ENCODE measurements at regions not wholly inside any gene's neighbourhood (a gene's known extent, or its start where the extent isn't known, plus 50 kb on each side); places are given as distances from the start of the nearest gene placed in this dataset.

DNA sequence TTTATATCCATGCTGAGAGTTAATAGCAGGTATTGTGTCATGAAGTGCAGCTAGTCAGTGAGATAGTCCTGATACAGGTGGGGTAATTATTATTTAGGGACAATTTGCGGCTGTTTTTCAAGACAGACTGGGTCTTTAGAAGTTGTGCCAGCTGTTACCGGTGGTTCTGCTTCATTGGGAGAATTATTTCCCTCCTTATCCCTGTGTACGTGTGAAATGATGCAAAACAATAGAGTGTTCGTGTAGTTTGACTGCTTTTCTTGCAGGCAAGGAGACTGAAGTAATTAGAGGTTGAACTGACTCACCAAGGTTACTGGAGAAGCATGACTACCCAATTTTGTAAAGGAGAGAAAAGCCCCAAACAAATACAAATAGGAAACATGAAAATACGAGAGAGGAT is 101.7 kb downstream of the ARRDC3 start:
- peaks cover 14% of the 10 kb centered on the region for H3K4me1 ChIP-seq (ENCODE audit: control insufficient read depth, insufficient read depth, low read length)
- H3K36me3 ChIP-seq (ENCODE audit: control insufficient read depth, insufficient read depth, low read length): no peaks in the 10 kb centered on the region
- no peaks in the 10 kb centered on the region for H3K9me3 ChIP-seq (ENCODE audit: control insufficient read depth, low read length)
- H3K27me3 ChIP-seq (ENCODE audit: control insufficient read depth, insufficient read depth, low read length): no peaks in the 10 kb centered on the region
- H3K9ac ChIP-seq (ENCODE audit: low read length): no peak overlapping the region
- no peak overlapping the region for H3K4me3 ChIP-seq (ENCODE audit: low read length)

DNA sequence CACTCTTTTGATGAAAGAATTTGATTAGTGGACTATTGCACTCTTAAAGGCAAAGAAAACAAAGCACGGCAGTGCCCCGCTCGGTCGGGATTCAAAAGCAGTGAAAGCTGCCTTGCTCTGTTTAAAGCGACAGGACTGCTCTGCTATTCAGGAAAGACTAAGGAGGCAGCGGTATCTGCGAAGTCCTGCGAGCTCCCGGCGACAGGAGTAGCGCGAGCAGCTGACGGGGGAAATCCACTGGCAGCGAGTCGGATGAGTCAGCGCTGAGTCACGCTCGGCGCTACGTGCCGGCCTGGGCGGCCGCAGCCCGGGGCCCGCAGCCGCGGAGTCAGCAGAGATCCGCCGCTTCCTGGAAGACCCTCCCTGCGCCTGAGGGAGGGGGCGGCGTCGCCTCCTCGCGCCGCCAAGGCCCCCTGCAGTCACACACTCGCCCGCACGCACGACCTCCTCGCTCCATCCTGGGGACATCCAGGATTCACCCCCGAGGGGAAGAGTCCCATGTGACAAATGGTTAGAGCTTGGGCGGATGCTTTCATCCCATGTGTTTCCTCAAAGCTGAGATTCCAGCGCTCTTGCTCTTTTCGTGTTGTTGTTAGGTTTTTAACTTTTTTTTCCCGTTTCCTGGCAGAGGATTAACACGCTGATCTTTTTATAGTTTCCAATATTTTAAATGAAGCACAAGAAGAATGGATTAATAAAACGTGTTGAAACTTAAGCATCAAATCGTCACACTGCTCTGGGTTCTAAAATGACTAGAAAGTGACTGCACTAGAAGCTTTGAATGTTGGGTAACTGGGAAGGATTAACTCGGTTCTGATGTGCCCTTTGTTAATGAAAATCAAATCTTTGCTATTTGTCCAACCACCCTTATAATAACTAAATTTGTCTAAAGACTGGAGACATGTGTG is 102.5 kb downstream of the ARRDC3 start:
- peak overlapping the region; percentile 18 for H3K4me3 ChIP-seq (ENCODE audit: low read length)
- peak overlapping the region; percentile 60 for H3K9ac ChIP-seq (ENCODE audit: low read length)
- no peaks in the 10 kb centered on the region for H3K9me3 ChIP-seq (ENCODE audit: control insufficient read depth, low read length)
- peaks cover 14% of the 10 kb centered on the region for H3K4me1 ChIP-seq (ENCODE audit: control insufficient read depth, insufficient read depth, low read length)
- H3K27me3 ChIP-seq (ENCODE audit: control insufficient read depth, insufficient read depth, low read length): no peaks in the 10 kb centered on the region
- no peaks in the 10 kb centered on the region for H3K36me3 ChIP-seq (ENCODE audit: control insufficient read depth, insufficient read depth, low read length)

- Histone ChIP-seq H3K9me3 (ENCODE audit: control insufficient read depth, low read length) (no peaks in the 10 kb centered on the region), H3K9ac (ENCODE audit: low read length) (no peak overlapping the region), H3K36me3 (ENCODE audit: control insufficient read depth, insufficient read depth, low read length) (no peaks in the 10 kb centered on the region), H3K4me1 (ENCODE audit: control insufficient read depth, insufficient read depth, low read length) (peaks cover 5% of the 10 kb centered on the region), H3K4me3 (ENCODE audit: low read length) (no peak overlapping the region), H3K27me3 (ENCODE audit: control insufficient read depth, insufficient read depth, low read length) (no peaks in the 10 kb centered on the region)
These were observed 105.3 kb downstream of the ARRDC3 start for GRCh38 chr5:91277840-91278239.

DNA sequence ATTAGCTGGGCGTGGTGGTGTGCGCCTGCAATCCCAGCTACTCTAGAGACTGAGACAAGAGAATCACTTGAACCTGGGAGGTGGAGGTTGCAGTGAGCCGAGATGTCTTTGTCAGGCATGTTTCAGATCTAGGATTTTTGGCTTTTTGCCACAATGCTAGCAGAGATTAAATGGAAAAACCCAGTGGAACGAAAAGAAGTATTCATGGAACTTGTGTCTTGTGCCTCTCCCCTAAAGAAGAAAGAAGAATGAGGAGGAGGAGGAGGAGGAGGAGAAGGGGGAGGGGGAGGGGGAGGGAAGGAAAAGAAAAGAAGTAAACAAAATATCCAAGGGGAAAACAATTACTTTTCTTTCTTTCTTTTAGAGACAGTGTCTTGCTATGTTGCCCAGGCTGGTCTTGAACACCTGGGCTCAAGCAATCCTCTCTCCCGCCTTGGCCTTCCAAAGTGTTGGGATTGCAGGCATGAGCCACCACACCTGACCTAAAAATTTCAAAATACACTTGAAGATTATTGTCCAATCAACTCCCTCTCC is 106.0 kb downstream of the ARRDC3 start:
- peaks cover 5% of the 10 kb centered on the region for H3K4me1 ChIP-seq (ENCODE audit: control insufficient read depth, insufficient read depth, low read length)
- H3K9me3 ChIP-seq (ENCODE audit: control insufficient read depth, low read length): no peaks in the 10 kb centered on the region
- no peak overlapping the region for H3K4me3 ChIP-seq (ENCODE audit: low read length)
- H3K36me3 ChIP-seq (ENCODE audit: control insufficient read depth, insufficient read depth, low read length): no peaks in the 10 kb centered on the region
- H3K27me3 ChIP-seq (ENCODE audit: control insufficient read depth, insufficient read depth, low read length): no peaks in the 10 kb centered on the region
- H3K9ac ChIP-seq (ENCODE audit: low read length): no peak overlapping the region

GRCh38 chr5:91272858-91273257 is 110.3 kb downstream of the ARRDC3 start:
- Histone ChIP-seq H3K9ac (ENCODE audit: low read length) (no peak overlapping the region), H3K9me3 (ENCODE audit: control insufficient read depth, low read length) (no peaks in the 10 kb centered on the region), H3K27me3 (ENCODE audit: control insufficient read depth, insufficient read depth, low read length) (no peaks in the 10 kb centered on the region), H3K4me1 (ENCODE audit: control insufficient read depth, insufficient read depth, low read length) (no peaks in the 10 kb centered on the region), H3K36me3 (ENCODE audit: control insufficient read depth, insufficient read depth, low read length) (no peaks in the 10 kb centered on the region), H3K4me3 (ENCODE audit: low read length) (no peak overlapping the region)

GRCh38 chr5:91271999-91272398 is 111.1 kb downstream of the ARRDC3 start:
- no peaks in the 10 kb centered on the region for H3K4me1 ChIP-seq (ENCODE audit: control insufficient read depth, insufficient read depth, low read length)
- H3K9ac ChIP-seq (ENCODE audit: low read length): no peak overlapping the region
- H3K36me3 ChIP-seq (ENCODE audit: control insufficient read depth, insufficient read depth, low read length): no peaks in the 10 kb centered on the region
- H3K9me3 ChIP-seq (ENCODE audit: control insufficient read depth, low read length): no peaks in the 10 kb centered on the region
- H3K27me3 ChIP-seq (ENCODE audit: control insufficient read depth, insufficient read depth, low read length): no peaks in the 10 kb centered on the region
- no peak overlapping the region for H3K4me3 ChIP-seq (ENCODE audit: low read length)

GRCh38 chr5:91269198-91269597 is 113.9 kb downstream of the ARRDC3 start:
- no peaks in the 10 kb centered on the region for H3K36me3 ChIP-seq (ENCODE audit: control insufficient read depth, insufficient read depth, low read length)
- no peaks in the 10 kb centered on the region for H3K9me3 ChIP-seq (ENCODE audit: control insufficient read depth, low read length)
- H3K9ac ChIP-seq (ENCODE audit: low read length): no peak overlapping the region
- peaks cover 15% of the 10 kb centered on the region for H3K4me1 ChIP-seq (ENCODE audit: control insufficient read depth, insufficient read depth, low read length)
- no peak overlapping the region for H3K4me3 ChIP-seq (ENCODE audit: low read length)
- H3K27me3 ChIP-seq (ENCODE audit: control insufficient read depth, insufficient read depth, low read length): no peaks in the 10 kb centered on the region

DNA sequence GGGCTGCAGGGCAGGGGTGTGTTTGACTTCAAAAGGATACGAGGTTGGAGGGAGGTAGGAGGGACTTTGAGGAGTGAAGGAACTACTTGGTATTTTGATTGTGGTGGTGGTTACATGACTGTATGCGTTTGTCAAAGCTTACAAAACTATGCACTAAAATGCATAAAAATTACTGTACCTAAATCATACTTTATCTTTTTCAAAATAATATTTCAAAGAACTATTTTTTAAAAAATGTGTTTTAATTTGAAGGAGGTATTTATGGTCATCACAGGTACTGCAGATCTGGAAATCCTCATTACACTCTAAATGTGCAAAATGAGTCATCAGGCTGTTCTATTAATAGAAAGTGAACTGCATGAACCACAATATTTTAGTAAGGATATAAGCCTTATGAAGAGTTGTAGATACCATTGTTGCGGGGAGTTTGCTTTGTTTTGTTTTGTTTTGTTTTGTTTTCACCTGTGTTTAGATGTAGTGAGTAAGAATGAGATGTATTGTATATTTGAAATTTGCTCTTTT is 116.9 kb downstream of the ARRDC3 start:
- Histone ChIP-seq H3K27me3 (ENCODE audit: control insufficient read depth, insufficient read depth, low read length) (no peaks in the 10 kb centered on the region), H3K9ac (ENCODE audit: low read length) (no peak overlapping the region), H3K36me3 (ENCODE audit: control insufficient read depth, insufficient read depth, low read length) (no peaks in the 10 kb centered on the region), H3K9me3 (ENCODE audit: control insufficient read depth, low read length) (no peaks in the 10 kb centered on the region), H3K4me1 (ENCODE audit: control insufficient read depth, insufficient read depth, low read length) (peaks cover 17% of the 10 kb centered on the region), H3K4me3 (ENCODE audit: low read length) (no peak overlapping the region)

DNA sequence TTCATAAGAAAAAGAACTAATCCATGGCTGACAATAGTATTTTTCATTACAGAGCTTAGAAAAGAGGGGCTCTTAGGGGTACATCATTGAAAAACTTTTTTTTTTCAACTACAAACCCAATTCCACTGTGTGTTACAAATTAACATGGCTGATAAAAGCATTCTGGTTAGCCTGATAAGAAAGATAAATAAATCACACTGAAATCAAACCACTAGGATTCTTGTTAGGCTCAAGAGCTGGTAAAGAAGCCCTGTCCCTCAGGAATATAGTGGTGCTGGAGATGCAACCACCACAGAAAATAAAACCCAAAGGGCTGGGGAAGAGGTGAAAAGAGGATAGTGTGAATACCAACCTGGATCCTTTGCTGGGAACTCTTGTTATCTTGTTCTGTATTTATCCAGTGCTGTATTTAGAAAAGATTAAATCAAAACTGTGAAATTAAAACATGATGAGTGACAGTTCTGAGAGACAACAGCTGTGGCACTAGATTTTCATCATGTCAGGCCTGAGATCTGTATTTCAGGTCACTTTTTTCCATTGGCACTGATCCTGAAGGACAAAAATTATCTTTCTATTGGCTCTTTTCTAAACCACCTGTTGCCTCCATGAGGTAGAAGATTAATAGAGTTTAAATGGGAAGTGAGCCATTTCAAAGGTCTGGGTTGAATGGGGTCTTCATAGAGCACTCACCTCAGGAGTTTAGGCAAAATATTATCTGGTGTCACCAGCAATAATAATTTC is 118.6 kb downstream of the ARRDC3 start:
- H3K4me1 ChIP-seq (ENCODE audit: control insufficient read depth, insufficient read depth, low read length): peaks cover 17% of the 10 kb centered on the region
- no peaks in the 10 kb centered on the region for H3K36me3 ChIP-seq (ENCODE audit: control insufficient read depth, insufficient read depth, low read length)
- H3K27me3 ChIP-seq (ENCODE audit: control insufficient read depth, insufficient read depth, low read length): no peaks in the 10 kb centered on the region
- no peak overlapping the region for H3K9ac ChIP-seq (ENCODE audit: low read length)
- no peak overlapping the region for H3K4me3 ChIP-seq (ENCODE audit: low read length)
- no peaks in the 10 kb centered on the region for H3K9me3 ChIP-seq (ENCODE audit: control insufficient read depth, low read length)

- no peak overlapping the region for H3K9ac ChIP-seq (ENCODE audit: low read length)
- H3K27me3 ChIP-seq (ENCODE audit: control insufficient read depth, insufficient read depth, low read length): no peaks in the 10 kb centered on the region
- H3K9me3 ChIP-seq (ENCODE audit: control insufficient read depth, low read length): no peaks in the 10 kb centered on the region
- H3K4me1 ChIP-seq (ENCODE audit: control insufficient read depth, insufficient read depth, low read length): peaks cover 17% of the 10 kb centered on the region
- no peak overlapping the region for H3K4me3 ChIP-seq (ENCODE audit: low read length)
- no peaks in the 10 kb centered on the region for H3K36me3 ChIP-seq (ENCODE audit: control insufficient read depth, insufficient read depth, low read length)
These were observed 119.2 kb downstream of the ARRDC3 start for GRCh38 chr5:91263898-91264297.

DNA sequence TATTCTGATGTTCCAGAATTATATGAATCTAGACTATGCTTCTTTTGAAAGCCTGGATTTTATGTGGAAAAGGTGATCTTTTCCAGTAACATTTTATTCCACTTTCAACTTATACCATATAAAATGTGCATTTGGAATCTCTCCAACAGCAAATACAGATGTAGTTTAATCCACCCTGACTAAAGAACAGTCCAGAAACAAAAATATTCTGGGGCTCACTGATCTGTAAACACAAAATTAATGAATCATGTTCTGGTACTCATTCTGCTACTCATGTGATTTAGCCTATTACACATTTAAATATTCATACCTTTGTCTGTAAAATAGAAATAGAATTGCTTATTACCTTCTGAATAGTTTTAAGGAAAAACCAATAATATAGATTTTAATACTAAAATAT is 125.8 kb downstream of the ARRDC3 start:
- no peak overlapping the region for H3K9ac ChIP-seq (ENCODE audit: low read length)
- no peaks in the 10 kb centered on the region for H3K4me1 ChIP-seq (ENCODE audit: control insufficient read depth, insufficient read depth, low read length)
- H3K36me3 ChIP-seq (ENCODE audit: control insufficient read depth, insufficient read depth, low read length): no peaks in the 10 kb centered on the region
- H3K27me3 ChIP-seq (ENCODE audit: control insufficient read depth, insufficient read depth, low read length): no peaks in the 10 kb centered on the region
- no peak overlapping the region for H3K4me3 ChIP-seq (ENCODE audit: low read length)
- H3K9me3 ChIP-seq (ENCODE audit: control insufficient read depth, low read length): no peaks in the 10 kb centered on the region

DNA sequence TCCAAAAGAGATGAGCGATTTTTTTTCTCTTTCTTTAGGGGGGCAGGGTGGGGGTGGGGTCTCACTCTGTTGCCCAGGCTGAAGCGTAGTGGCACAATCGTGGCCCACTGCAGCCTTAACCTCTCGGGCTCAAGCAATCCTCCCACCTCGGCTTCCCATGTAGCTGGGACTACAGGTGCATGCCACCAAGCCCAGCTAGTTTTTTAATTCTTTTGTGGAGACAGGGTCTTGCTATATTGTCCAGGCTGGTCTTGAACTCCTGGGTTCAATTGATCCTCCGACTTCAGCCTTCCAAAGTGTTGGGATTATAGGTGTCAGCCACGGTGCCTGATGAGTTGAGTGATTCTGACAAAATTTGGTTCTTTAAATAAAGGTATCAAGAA is 127.0 kb downstream of the ARRDC3 start:
- no peaks in the 10 kb centered on the region for H3K9me3 ChIP-seq (ENCODE audit: control insufficient read depth, low read length)
- no peaks in the 10 kb centered on the region for H3K27me3 ChIP-seq (ENCODE audit: control insufficient read depth, insufficient read depth, low read length)
- H3K9ac ChIP-seq (ENCODE audit: low read length): no peak overlapping the region
- no peak overlapping the region for H3K4me3 ChIP-seq (ENCODE audit: low read length)
- no peaks in the 10 kb centered on the region for H3K36me3 ChIP-seq (ENCODE audit: control insufficient read depth, insufficient read depth, low read length)
- no peaks in the 10 kb centered on the region for H3K4me1 ChIP-seq (ENCODE audit: control insufficient read depth, insufficient read depth, low read length)
